Motor neuron (in vitro differentiated cells): ENCODE measurements at regions not wholly inside any gene's neighbourhood (a gene's known extent, or its start where the extent isn't known, plus 50 kb on each side); places are given as distances from the start of the nearest gene placed in this dataset.
"Not testable (repeated sequence)": the region's sequence is repeated elsewhere in the genome, so short reads cannot be mapped to it uniquely, and the experiment has no call there.

Source experiments
- ATAC-seq, 8 experiments: fragments of 200-7000 bp; cut with Tn5 transposase; replicated peaks in 6 of 8; 2 replicates each; pipeline ENCODE4 v1.8.0; 2021; ENCODE audit warnings: mild to moderate bottlenecking in 8 of 8, moderate library complexity in 8 of 8
- H3K27ac ChIP-seq, 2 donors: fragments of 250-450 bp; sonication (Bioruptor Pico); 2 replicates each; pipeline ENCODE4 v1.9.0; 2021; ENCODE audit warnings: antibody characterized with exemption in 2 of 2, mild to moderate bottlenecking in 2 of 2, moderate library complexity in 1 of 2
- H3K4me1 ChIP-seq, 2 donors: fragments of 250-450 bp; sonication (Bioruptor Pico); replicated peaks in 1 of 2; 2 replicates each; pipeline ENCODE4 v1.6.1; 2021; ENCODE audit warnings: antibody characterized with exemption in 2 of 2, mild to moderate bottlenecking in 2 of 2, moderate library complexity in 1 of 2
- H3K4me3 ChIP-seq, 5 donors: fragments of 250-450 bp; sonication (Bioruptor Pico); 2 replicates each; pipeline ENCODE4 v1.9.0; 2021; ENCODE audit warnings: antibody characterized with exemption in 5 of 5, mild to moderate bottlenecking in 5 of 5, moderate library complexity in 4 of 5
- WGBS, 10 experiments: fragments of 450-650 bp; shearing (Covaris generic); methylation state at CpG; one replicate each; pipeline ENCODE4 v1.0.0; 2022; 5-methylcytosine and 5-hydroxymethylcytosine counted together
- in situ Hi-C, 9 experiments: fragments of 400-800 bp; cut with MboI; loops; one replicate each; pipeline ENCODE4 v1.15.0; 2021; ENCODE audit warnings: low sequenced_read_pairs in 9 of 9, low pct_unique_long_range_greater_than_20kb in 2 of 9; ENCODE audit not compliant: unreplicated experiment in 9 of 9

DNA sequence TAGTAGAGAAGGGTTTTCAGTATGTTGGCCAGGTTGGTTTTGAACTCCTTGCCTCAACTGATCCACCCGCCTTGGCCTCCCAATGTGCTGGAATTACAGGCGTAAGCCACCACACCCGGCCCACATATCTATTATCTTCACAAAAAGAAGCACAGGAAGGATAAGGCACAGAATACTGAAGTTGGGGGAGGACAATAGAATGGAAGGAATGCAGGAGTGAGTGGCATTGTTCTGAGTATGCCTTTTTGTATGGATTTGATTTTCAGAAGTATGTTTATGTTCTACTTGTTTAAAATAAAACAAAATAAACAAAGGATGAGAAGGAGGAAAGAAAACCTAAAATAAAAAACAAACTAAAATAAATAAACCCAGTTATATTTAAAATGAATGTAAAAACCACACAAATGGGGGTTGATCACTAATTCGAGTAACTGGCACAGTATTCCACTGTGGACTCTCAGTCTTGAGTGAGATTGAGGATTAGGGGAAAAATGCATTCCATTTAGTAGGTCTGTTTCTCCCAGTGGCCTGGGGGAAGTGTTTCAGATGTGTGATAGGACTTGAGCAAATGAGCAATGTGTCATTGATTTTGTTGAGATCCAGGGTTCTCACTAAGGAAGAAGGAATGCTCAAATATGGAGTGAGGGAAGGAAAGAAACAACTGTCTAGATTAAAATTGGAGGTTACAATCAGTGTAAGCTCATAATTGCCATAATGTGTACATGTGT is 109.0 kb upstream of the C1QTNF7 start:
- no peak overlapping the region for H3K27ac ChIP-seq
- WGBS, 10 experiments = 60 to 100% (median 76%) methylated on average over 1 to 4 of the region's 4 CpGs
- H3K4me3 ChIP-seq = no peak overlapping the region
- in situ Hi-C loops = no loop called here
- ATAC-seq = peak in 1 of 8 experiments; percentile 60
- no peaks in the 10 kb centered on the region for H3K4me1 ChIP-seq

DNA sequence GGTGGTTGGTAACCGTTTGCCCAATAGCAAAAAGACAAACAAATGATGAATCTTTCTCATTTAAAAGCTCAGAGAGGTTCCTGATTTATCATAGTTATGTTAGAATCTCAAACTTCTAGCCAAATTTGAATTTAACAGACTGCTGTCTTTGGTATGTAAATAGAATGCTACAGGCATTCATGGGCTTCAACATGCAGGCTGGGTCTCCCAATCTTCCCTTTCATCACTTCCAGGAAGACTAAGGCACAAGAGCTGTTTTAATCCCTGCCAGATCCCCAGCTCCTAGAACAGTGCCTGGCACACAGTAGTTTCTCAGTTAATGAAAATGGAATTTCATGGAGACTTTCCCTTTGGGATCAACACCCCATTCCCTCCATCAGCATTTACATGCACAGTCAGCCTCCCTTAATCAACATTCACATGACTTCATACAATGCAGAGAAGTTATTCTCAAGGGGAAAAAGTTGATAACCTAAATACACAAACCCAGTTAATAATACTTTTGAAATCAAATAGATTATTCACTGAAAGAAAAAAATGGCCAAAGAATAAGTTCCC is 107.6 kb upstream of the C1QTNF7 start:
- ATAC-seq = peak in 3 of 8 experiments; percentile 76 to 85 (median 79)
- in situ Hi-C loops = no loop called here
- 18 to 70% (median 55%) methylated on average over 1 of the region's 1 CpG; no CpG with 5 or more reads in 4 of the 10 experiments for WGBS, 10 experiments
- no peak overlapping the region for H3K27ac ChIP-seq
- H3K4me3 ChIP-seq = no peak overlapping the region
- H3K4me1 ChIP-seq = no peaks in the 10 kb centered on the region

DNA sequence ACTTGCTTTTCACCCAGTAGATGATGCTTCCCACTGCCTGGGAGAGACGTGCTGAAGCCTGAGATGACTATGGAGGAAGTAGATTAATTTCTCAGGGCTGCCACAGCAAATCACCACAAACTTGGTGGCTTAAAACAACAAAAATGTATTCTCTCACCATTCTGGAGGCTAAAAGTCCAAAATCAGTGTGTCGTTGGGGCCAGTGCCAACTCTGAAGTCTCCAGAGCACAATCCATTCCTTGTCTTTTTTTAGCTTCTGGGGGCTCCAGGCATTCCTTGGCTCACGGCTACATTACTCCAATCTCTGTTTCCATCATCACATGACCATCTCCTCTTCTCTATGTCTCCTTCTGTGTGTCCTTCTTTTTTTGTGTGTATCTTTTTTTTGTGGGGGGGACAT is 105.8 kb upstream of the C1QTNF7 start:
- WGBS, 10 experiments = 70 to 100% (median 88%) methylated on average over 1 to 2 of the region's 3 CpGs; no CpG with 5 or more reads in 3 of the 10 experiments
- no peak overlapping the region for H3K27ac ChIP-seq
- ATAC-seq = no peak
- in situ Hi-C loops = no loop called here
- no peaks in the 10 kb centered on the region for H3K4me1 ChIP-seq
- H3K4me3 ChIP-seq = no peak overlapping the region

DNA sequence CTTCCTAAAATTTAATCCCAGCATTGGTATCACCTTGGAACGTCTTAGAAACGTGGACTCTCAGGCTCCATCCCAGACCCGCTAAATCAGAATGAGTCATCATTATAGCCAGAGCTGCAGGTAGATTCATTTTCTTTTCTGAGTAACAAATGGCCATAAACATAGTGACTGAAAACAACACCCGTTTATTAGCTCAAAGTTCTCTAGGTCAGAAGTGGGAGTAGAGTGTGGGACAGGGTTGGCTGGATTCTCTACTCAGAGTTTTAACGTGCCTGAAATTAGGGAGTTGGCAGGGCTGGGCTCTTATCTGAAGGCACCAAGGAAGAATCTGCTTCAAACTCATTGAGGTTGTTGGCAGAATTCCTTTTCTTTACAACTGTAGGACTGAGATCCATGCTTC is 101.8 kb upstream of the C1QTNF7 start:
- Histone ChIP-seq H3K4me1 (no peaks in the 10 kb centered on the region), H3K27ac (no peak overlapping the region), H3K4me3 (no peak overlapping the region)
- in situ Hi-C loops = no loop called here
- WGBS, 10 experiments = 20 to 94% (median 59%) methylated on average over 1 to 5 of the region's 5 CpGs; no CpG with 5 or more reads in 2 of the 10 experiments
- ATAC-seq = no peak

DNA sequence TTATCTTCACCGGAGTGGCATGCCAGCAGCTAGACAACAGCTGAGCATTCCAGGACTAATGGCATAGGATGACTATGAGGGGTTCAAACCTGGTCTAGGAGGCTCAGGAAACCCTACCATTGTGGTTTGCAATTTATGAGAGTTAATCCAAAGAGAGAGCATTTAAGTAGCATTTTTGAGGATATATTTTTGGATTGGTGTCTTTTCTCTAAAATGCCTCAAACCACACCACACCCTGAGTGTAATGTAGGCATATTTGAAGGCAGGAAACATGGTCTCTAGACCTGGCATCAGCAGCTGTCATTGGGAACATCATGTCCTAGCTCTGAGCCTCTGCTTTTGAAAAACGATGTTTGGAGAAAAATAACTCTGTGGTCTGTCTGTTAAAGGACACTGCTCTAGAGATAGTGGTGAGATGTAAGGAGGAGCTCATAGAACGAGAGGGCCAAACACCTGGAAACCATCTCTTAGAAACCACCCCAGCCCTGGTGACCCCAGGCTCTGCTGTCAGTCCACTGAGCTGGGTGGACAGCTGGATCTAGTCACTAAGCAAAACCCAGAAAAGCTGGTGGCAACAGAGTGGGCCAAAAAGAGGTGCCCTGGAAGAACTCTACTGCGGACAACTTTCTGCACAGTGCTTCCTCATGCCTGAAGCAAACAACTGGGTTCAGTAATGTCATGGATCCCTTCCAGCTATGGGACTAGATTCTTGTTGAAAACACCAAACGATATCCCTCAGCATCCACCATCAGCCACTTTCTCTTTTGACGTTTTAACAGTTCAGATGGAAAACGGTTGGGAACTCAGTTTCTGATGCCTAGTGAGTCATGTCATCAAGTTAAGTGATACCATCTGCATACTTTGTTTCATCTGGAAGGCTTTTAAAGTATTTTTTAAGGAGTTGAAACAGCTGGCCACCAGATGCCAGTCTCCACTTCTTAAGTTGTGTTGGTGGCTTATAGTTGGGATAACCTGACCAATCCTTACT is 100.2 kb upstream of the C1QTNF7 start:
- WGBS, 10 experiments = 5 to 100% (median 81%) methylated on average over 2 to 7 of the region's 7 CpGs; no CpG with 5 or more reads in 2 of the 10 experiments
- H3K4me3 ChIP-seq = no peak overlapping the region
- no peak overlapping the region for H3K27ac ChIP-seq
- in situ Hi-C loops = no loop called here
- ATAC-seq = peak in 3 of 8 experiments; percentile 52 to 96 (median 91)
- H3K4me1 ChIP-seq = no peaks in the 10 kb centered on the region

DNA sequence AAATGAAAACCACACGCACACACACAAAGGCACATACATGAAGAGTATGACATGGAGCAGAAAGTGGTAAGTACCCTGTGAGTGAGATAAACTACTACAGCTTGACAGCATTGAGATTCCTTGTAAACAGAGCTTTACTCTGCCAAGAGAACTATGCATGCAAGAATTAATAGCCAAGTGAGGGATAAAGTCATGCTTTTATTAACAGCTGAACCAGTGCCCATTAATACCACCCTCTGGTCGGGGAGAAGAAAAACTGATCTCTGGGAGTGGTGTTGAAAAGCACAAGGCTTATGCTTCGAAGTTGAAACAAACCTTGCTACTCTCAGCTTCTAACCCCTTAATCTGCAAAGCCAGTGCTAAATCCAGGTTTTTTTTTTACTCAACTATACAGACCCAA is 95.9 kb upstream of the C1QTNF7 start:
- WGBS, 10 experiments = 5 to 100% (median 70%) methylated on average over 1 to 3 of the region's 3 CpGs; no CpG with 5 or more reads in 1 of the 10 experiments
- in situ Hi-C loops = no loop called here

DNA sequence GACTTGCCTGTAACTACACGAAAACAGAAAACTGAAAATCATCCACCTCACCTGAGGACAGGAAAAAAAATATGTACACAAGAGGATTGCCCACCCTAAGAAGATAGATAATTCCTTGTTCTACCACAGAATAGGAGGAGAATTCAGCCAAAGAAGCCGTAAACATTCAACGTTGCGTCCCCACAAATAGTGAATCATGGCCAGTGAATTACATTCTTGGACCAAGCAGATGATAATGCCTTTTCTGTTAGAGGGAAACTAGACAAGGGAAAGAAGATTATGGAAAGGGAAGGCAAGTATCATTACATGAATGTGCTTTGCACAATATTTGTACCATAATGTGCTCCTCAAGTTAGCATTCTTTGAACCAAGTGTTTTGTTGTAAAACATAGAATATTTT is 95.5 kb upstream of the C1QTNF7 start:
- H3K4me3 ChIP-seq = no peak overlapping the region
- H3K4me1 ChIP-seq = no peaks in the 10 kb centered on the region
- H3K27ac ChIP-seq = no peak overlapping the region
- no peak for ATAC-seq
- WGBS, 10 experiments = 30 to 100% (median 86%) methylated on average over 1 to 4 of the region's 4 CpGs; no CpG with 5 or more reads in 1 of the 10 experiments
- in situ Hi-C loops = no loop called here

More for the DNA sequence above, 95.9 kb upstream of the C1QTNF7 start:
- H3K4me1 ChIP-seq = no peaks in the 10 kb centered on the region
- no peak for ATAC-seq
- no peak overlapping the region for H3K27ac ChIP-seq
- H3K4me3 ChIP-seq = no peak overlapping the region

DNA sequence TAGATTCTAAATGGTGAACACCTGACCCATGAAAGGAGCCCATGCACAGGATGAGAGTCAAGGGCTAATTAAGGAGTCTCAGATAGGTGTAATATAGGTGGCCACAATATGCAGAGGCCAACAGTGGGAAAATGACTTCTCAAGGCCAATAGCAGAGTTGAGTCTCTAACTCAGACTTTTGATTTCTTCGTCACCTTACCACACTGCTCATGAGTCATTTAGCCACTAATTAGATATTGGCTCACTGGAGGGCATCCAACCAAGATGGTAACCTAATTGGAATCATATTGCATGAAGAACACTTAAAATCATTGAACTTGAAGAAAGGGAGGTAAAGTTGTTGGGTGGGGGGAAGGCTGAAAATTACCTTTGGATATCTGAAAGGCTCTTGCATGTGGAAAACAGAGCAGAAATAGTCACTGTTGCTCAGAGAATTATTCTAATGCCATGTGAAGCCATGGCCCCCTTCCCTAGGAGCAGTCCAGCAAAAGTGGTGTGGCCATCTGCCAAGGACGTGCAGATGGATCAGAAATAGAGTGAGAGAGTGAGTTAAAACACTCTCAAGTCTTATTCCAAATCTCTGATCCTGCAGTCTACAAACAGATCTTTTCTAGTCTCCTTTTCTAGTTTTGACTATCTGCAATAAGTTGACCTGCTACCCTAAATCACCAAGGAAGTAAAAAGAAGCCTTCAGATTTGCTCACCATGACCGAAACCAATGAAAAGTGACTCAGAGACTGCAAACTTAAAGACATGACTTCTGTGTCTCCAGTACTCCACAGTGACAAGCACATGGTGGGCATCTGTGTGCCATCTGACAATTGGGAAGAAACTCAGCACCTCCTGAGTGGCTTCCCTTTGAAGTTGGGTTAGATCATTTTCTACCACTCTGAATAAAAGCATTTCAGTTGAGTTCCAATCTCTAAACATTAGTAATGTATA is 93.9 kb upstream of the C1QTNF7 start:
- WGBS, 10 experiments = 0 to 100% (median 58%) methylated on average over 1 to 3 of the region's 3 CpGs; no CpG with 5 or more reads in 1 of the 10 experiments
- in situ Hi-C loops = no loop called here

DNA sequence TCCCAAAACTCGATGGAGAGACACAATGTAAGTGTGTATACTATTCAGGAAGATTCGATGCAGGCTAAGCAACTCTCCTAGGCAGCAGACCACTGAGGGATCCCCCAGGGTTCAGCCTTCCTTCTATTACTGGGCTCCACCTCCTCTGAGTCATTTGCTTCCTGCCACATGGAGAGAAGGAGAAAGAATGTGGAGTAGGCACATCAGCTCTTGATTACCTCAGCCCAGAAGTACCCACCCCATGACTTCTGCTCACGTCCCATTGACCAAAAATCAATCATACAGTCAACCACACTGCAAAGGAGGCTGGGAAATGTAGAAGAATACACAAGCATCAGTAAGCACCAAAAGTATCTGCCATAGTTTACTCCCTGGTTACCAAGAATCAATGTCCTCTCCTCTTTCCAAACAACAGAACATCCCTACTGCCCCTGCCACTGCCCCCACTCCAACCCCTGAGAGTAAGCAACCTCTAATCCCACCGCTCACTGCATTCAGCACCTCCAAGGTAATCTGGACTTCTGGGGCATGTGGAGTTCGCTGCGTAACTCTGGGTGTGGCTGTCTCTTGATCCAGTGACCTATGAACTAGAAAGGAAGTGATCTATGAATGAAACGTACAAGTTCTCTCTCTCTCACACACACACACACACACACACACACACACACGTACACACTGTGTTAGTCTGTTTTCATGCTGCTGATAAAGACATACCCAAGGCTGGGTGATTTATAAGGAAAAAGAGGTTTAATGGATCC is 91.2 kb upstream of the C1QTNF7 start:
- H3K4me3 ChIP-seq = no peak overlapping the region
- H3K27ac ChIP-seq = no peak overlapping the region
- WGBS, 10 experiments = 4 to 79% (median 50%) methylated on average over 1 to 7 of the region's 8 CpGs; no CpG with 5 or more reads in 1 of the 10 experiments
- ATAC-seq = peak in 7 of 8 experiments; percentile 66 to 99 (median 78)
- in situ Hi-C loops = no loop called here
- no peaks in the 10 kb centered on the region for H3K4me1 ChIP-seq

More for the DNA sequence above, 93.9 kb upstream of the C1QTNF7 start:
- Histone ChIP-seq H3K4me1 (no peaks in the 10 kb centered on the region), H3K27ac (no peak overlapping the region), H3K4me3 (no peak overlapping the region)
- ATAC-seq = no peak

DNA sequence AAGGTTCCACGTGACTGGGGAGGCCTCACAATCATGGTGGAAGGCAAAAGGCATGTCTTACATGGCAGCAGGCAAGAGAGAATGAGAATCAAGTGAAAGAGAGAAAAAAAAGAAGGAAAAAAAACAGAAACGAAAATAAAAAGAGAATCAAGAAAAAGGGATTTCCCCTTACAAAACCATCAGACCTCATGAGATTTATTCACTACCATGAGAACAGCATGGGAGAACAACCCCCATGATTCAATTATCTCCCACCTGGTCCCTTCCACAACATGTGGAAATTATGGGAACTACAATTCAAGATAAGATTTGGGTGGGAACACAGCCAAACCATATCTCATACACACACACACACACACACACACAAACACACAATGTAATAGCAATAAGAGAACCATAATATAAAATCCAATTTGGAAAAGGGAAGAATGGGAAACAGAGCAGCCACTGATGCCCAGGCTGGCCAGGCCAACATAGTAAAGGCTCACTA is 90.6 kb upstream of the C1QTNF7 start:
- H3K4me3 ChIP-seq, H3K27ac ChIP-seq, ATAC-seq, H3K4me1 ChIP-seq, in situ Hi-C loops: not testable (repeated sequence)
- 20 to 100% (median 63%) methylated on average over 1 to 2 of the region's 2 CpGs for WGBS, 10 experiments

DNA sequence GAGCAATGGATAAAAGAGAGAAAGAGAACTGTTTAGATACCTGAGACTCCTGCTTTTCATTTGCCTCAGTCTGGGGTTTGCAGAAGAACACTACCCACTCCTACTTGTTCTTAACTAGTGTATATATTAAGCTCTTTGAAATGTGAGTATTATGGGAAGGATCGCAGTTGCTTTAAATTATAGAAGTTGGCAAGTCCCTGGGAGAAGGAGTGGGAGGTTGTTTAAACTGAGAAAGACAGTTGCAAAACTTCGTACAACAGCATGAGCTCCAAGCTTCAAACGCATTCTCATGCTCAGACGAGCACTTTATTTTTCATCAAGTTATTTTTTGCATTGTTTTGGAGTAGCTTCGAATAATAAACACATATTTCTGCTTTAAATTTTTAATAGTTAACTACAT is 88.1 kb upstream of the C1QTNF7 start:
- ATAC-seq = no peak
- WGBS, 10 experiments = 26 to 76% (median 62%) methylated on average over 1 to 5 of the region's 5 CpGs
- in situ Hi-C loops = no loop called here
- Histone ChIP-seq H3K4me1 (no peaks in the 10 kb centered on the region), H3K4me3 (no peak overlapping the region), H3K27ac (no peak overlapping the region)
